Liver (tissue), 8 donors: ENCODE measurements at regions not wholly inside any gene's neighbourhood (a gene's known extent, or its start where the extent isn't known, plus 50 kb on each side); places are given as distances from the start of the nearest gene placed in this dataset.

Experiments
- DNase-seq: peaks from one replicate; pipeline ENCODE4 v3.0.0-alpha.2; 2017; ENCODE audit warnings: low spot score
- H3K27ac ChIP-seq, 2 donors: one replicate each; pipeline ENCODE4 v1.7.0; 2013; ENCODE audit warnings: inconsistent platforms in 2 of 2, low read length in 2 of 2, control low read depth in 1 of 2, low read depth in 1 of 2, mild to moderate bottlenecking in 1 of 2
- H3K27me3 ChIP-seq, 4 donors: one replicate each; pipeline versions ENCODE4 v1.6.1 to v1.7.0; 2013; ENCODE audit warnings: low read length in 3 of 4, inconsistent platforms in 1 of 4, mild to moderate bottlenecking in 1 of 4, moderate library complexity in 1 of 4; ENCODE audit not compliant: control insufficient read depth in 4 of 4, insufficient read depth in 4 of 4
- H3K36me3 ChIP-seq, 4 donors: one replicate each; pipeline versions ENCODE4 v1.6.1 to v1.7.0; 2013; ENCODE audit warnings: low read length in 3 of 4, mild to moderate bottlenecking in 3 of 4, low read depth in 1 of 4, moderate library complexity in 1 of 4; ENCODE audit not compliant: control insufficient read depth in 4 of 4, insufficient read depth in 3 of 4
- H3K4me1 ChIP-seq, 4 donors: one replicate each; pipeline versions ENCODE4 v1.6.1 to v1.7.0; 2013; ENCODE audit warnings: low read length in 3 of 4, mild to moderate bottlenecking in 3 of 4, moderate library complexity in 1 of 4; ENCODE audit not compliant: control insufficient read depth in 4 of 4, insufficient read depth in 4 of 4
- H3K4me3 ChIP-seq, 3 donors: one replicate each; pipeline versions ENCODE4 v1.6.1 to v1.7.0; 2013; ENCODE audit warnings: low read length in 3 of 3, control low read depth in 1 of 3, low read depth in 1 of 3, mild to moderate bottlenecking in 1 of 3
- H3K9ac ChIP-seq, 2 donors: one replicate each; pipeline ENCODE4 v1.7.0; 2013; ENCODE audit warnings: low read length in 2 of 2, mild to moderate bottlenecking in 2 of 2, moderate library complexity in 2 of 2, control low read depth in 1 of 2, low read depth in 1 of 2
- H3K9me3 ChIP-seq, 4 donors: one replicate each; pipeline versions ENCODE4 v1.6.1 to v1.7.0; 2013; ENCODE audit warnings: low read length in 3 of 4; ENCODE audit not compliant: control insufficient read depth in 4 of 4
- EGR1 ChIP-seq, 2 donors: IDR thresholded peaks; 2 replicates each; pipeline ENCODE4 v1.6.1; 2016 to 2018; ENCODE audit warnings: antibody characterized with exemption in 2 of 2, low read depth in 2 of 2
- FOXA1 ChIP-seq: IDR thresholded peaks from 2 replicates; pipeline ENCODE4 v1.6.1; 2016; ENCODE audit warnings: antibody characterized with exemption
- FOXA2 ChIP-seq: IDR thresholded peaks from 2 replicates; pipeline ENCODE4 v1.6.1; 2016; ENCODE audit warnings: antibody characterized with exemption
- GABPA ChIP-seq, 2 donors: IDR thresholded peaks in 1 of 2; conservative IDR thresholded peaks in 1 of 2; 2 replicates each; pipeline ENCODE4 v1.6.1; 2016; ENCODE audit warnings: antibody characterized with exemption in 2 of 2, mild to moderate bottlenecking in 1 of 2, moderate library complexity in 1 of 2
- HNF4A ChIP-seq, 2 donors: conservative IDR thresholded peaks; 2 replicates each; pipeline ENCODE4 v1.6.1; 2016; ENCODE audit warnings: antibody characterized with exemption in 2 of 2, mild to moderate bottlenecking in 2 of 2
- HNF4G ChIP-seq: IDR thresholded peaks from 2 replicates; pipeline ENCODE4 v1.6.1; 2016; ENCODE audit warnings: antibody characterized with exemption
- JUND ChIP-seq, 2 donors: IDR thresholded peaks; 2 replicates each; pipeline ENCODE4 v1.6.1; 2016; ENCODE audit warnings: antibody characterized with exemption in 2 of 2
- NR2F2 ChIP-seq: IDR thresholded peaks from 2 replicates; pipeline ENCODE4 v1.6.1; 2016; ENCODE audit warnings: antibody characterized with exemption
- RAD21 ChIP-seq, 2 donors: IDR thresholded peaks; 2 replicates each; pipeline ENCODE4 v1.6.1; 2016; ENCODE audit warnings: antibody characterized with exemption in 2 of 2, mild to moderate bottlenecking in 2 of 2
- RXRA ChIP-seq, 2 donors: IDR thresholded peaks; 2 replicates each; pipeline ENCODE4 v1.6.1; 2017 to 2018; ENCODE audit warnings: antibody characterized with exemption in 2 of 2, mild to moderate bottlenecking in 1 of 2
- SP1 ChIP-seq: IDR thresholded peaks from 2 replicates; pipeline ENCODE4 v1.6.1; 2018; ENCODE audit warnings: antibody characterized with exemption, mild to moderate bottlenecking
- TAF1 ChIP-seq: conservative IDR thresholded peaks from 2 replicates; pipeline ENCODE4 v1.6.1; 2016; ENCODE audit warnings: antibody characterized with exemption, mild to moderate bottlenecking
- WGBS: extraction: QIAGEN DNeasy Blood & Tissue Kit; methylation state at CpG from one replicate; pipeline ENCODE4 v1.1.7; 2013; 5-methylcytosine and 5-hydroxymethylcytosine counted together
- TF ChIP-seq, protein P1 (sequence below): IDR thresholded peaks from 2 replicates; pipeline ENCODE4 v1.6.1; 2016; ENCODE audit warnings: antibody characterized with exemption
- TF ChIP-seq, protein P2 (sequence below): IDR thresholded peaks from 2 replicates; pipeline ENCODE4 v1.6.1; 2016; ENCODE audit warnings: antibody characterized with exemption, mild to moderate bottlenecking
- TF ChIP-seq, protein P3 (sequence below): fragments of 150-350 bp; IDR thresholded peaks from 2 replicates; pipeline ENCODE4 v1.5.1; 2017; ENCODE audit warnings: improper control_type of control experiment, low read depth, low read length; ENCODE audit not compliant: missing input control
- TF ChIP-seq, protein P4 (sequence below): IDR thresholded peaks from 2 replicates; pipeline ENCODE4 v1.6.1; 2016; ENCODE audit warnings: antibody characterized with exemption
- TF ChIP-seq, protein P5 (sequence below): IDR thresholded peaks from 2 replicates; pipeline ENCODE4 v1.6.1; 2016; ENCODE audit warnings: antibody characterized with exemption
- donor health status: healthy.
- donor health status: healthy.
- donor health status: healthy.
- donor health status: healthy.
- donor health status: healthy.

DNA sequence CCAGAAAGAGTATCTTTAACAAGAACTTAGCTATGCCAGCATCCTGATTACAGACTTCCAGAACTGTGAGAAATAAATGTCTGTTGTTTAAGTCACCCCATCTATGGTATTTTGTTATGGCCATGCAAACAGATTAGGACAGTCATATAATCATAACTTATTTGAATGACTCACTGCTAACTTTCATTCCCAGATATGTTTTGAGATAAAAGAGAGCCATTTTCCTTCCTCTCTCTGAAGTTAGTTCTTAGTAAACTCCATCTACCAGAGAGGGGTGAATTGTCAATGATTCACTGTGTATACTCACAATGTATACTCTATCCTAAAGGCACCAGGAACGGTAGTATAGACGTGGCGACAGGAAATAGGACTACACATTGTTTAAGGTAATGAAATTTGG is 179.4 kb upstream of the DPH6 start:
- no peak overlapping the region for H3K9ac ChIP-seq
- no peaks in the 10 kb centered on the region for H3K9me3 ChIP-seq
- 84% methylated on average over 3 of the region's 3 CpGs for WGBS
- DNase-seq, result no peak
- H3K27ac ChIP-seq, result no peak overlapping the region
- no peak overlapping the region for H3K4me3 ChIP-seq
- no peaks in the 10 kb centered on the region for H3K36me3 ChIP-seq
- H3K27me3 ChIP-seq, result no peaks in the 10 kb centered on the region
- TF ChIP-seq NR2F2 (no peak), HNF4G (no peak), EGR1 (IDR thresholded peaks at IDR 0.05; ENCODE audit: low read depth in 2 of 2) (no peak), FOXA1 (no peak), JUND (IDR thresholded peaks at IDR 0.05) (no peak), RXRA (IDR thresholded peaks at IDR 0.05) (no peak), RAD21 (IDR thresholded peaks at IDR 0.05) (no peak), SP1 (no peak), GABPA (IDR thresholded peaks at IDR 0.05 in 1 of 2, conservative IDR thresholded peaks at IDR 0.05 in 1 of 2) (no peak), FOXA2 (no peak), TAF1 (no peak)
- TF ChIP-seq, protein P1, sequence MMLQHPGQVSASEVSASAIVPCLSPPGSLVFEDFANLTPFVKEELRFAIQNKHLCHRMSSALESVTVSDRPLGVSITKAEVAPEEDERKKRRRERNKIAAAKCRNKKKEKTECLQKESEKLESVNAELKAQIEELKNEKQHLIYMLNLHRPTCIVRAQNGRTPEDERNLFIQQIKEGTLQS, result no peak
- TF ChIP-seq, protein P2, sequence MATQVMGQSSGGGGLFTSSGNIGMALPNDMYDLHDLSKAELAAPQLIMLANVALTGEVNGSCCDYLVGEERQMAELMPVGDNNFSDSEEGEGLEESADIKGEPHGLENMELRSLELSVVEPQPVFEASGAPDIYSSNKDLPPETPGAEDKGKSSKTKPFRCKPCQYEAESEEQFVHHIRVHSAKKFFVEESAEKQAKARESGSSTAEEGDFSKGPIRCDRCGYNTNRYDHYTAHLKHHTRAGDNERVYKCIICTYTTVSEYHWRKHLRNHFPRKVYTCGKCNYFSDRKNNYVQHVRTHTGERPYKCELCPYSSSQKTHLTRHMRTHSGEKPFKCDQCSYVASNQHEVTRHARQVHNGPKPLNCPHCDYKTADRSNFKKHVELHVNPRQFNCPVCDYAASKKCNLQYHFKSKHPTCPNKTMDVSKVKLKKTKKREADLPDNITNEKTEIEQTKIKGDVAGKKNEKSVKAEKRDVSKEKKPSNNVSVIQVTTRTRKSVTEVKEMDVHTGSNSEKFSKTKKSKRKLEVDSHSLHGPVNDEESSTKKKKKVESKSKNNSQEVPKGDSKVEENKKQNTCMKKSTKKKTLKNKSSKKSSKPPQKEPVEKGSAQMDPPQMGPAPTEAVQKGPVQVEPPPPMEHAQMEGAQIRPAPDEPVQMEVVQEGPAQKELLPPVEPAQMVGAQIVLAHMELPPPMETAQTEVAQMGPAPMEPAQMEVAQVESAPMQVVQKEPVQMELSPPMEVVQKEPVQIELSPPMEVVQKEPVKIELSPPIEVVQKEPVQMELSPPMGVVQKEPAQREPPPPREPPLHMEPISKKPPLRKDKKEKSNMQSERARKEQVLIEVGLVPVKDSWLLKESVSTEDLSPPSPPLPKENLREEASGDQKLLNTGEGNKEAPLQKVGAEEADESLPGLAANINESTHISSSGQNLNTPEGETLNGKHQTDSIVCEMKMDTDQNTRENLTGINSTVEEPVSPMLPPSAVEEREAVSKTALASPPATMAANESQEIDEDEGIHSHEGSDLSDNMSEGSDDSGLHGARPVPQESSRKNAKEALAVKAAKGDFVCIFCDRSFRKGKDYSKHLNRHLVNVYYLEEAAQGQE, result no peak
- TF ChIP-seq, protein P3, sequence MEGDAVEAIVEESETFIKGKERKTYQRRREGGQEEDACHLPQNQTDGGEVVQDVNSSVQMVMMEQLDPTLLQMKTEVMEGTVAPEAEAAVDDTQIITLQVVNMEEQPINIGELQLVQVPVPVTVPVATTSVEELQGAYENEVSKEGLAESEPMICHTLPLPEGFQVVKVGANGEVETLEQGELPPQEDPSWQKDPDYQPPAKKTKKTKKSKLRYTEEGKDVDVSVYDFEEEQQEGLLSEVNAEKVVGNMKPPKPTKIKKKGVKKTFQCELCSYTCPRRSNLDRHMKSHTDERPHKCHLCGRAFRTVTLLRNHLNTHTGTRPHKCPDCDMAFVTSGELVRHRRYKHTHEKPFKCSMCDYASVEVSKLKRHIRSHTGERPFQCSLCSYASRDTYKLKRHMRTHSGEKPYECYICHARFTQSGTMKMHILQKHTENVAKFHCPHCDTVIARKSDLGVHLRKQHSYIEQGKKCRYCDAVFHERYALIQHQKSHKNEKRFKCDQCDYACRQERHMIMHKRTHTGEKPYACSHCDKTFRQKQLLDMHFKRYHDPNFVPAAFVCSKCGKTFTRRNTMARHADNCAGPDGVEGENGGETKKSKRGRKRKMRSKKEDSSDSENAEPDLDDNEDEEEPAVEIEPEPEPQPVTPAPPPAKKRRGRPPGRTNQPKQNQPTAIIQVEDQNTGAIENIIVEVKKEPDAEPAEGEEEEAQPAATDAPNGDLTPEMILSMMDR, result no peak
- TF ChIP-seq, protein P4, sequence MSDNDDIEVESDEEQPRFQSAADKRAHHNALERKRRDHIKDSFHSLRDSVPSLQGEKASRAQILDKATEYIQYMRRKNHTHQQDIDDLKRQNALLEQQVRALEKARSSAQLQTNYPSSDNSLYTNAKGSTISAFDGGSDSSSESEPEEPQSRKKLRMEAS, result no peak
- TF ChIP-seq, protein P5, sequence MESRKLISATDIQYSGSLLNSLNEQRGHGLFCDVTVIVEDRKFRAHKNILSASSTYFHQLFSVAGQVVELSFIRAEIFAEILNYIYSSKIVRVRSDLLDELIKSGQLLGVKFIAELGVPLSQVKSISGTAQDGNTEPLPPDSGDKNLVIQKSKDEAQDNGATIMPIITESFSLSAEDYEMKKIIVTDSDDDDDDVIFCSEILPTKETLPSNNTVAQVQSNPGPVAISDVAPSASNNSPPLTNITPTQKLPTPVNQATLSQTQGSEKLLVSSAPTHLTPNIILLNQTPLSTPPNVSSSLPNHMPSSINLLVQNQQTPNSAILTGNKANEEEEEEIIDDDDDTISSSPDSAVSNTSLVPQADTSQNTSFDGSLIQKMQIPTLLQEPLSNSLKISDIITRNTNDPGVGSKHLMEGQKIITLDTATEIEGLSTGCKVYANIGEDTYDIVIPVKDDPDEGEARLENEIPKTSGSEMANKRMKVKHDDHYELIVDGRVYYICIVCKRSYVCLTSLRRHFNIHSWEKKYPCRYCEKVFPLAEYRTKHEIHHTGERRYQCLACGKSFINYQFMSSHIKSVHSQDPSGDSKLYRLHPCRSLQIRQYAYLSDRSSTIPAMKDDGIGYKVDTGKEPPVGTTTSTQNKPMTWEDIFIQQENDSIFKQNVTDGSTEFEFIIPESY, result no peak
- H3K4me1 ChIP-seq, result peaks cover 0 to 6% (median 2%) of the 10 kb centered on the region in 4 donors

- DNase-seq, result no peak
- no peaks in the 10 kb centered on the region for H3K9me3 ChIP-seq
- TF ChIP-seq EGR1 (IDR thresholded peaks at IDR 0.05; ENCODE audit: low read depth in 2 of 2) (no peak), JUND (IDR thresholded peaks at IDR 0.05) (no peak), RAD21 (IDR thresholded peaks at IDR 0.05) (no peak), HNF4A (conservative IDR thresholded peaks at IDR 0.05) (no peak), NR2F2 (no peak)
- no peak overlapping the region for H3K9ac ChIP-seq
- H3K4me3 ChIP-seq, result no peak overlapping the region
- H3K27me3 ChIP-seq, result no peaks in the 10 kb centered on the region
- H3K27ac ChIP-seq, result no peak overlapping the region
- 82% methylated on average over 9 of the region's 9 CpGs for whole genome bisulfite sequencing
- no peaks in the 10 kb centered on the region for H3K36me3 ChIP-seq
- peaks cover 0 to 6% (median 2%) of the 10 kb centered on the region in 4 donors for H3K4me1 ChIP-seq
Observed at GRCh38 chr15:35727627-35728026, 181.7 kb upstream of the DPH6 start.
